ENCODE measurements at regions not wholly inside any gene's neighbourhood (a gene's known extent, or its start where the extent isn't known, plus 50 kb on each side); places are given as distances from the start of the nearest gene placed in this dataset.
"Not testable (repeated sequence)": the region's sequence is repeated elsewhere in the genome, so short reads cannot be mapped to it uniquely, and the experiment has no call there.

- not testable (repeated sequence) for H3K4me1 Mint-ChIP-seq (ENCODE audit: low read depth); DNase-seq (ENCODE audit: low spot score); H3K36me3 Mint-ChIP-seq (ENCODE audit: low read depth); H3K4me3 Mint-ChIP-seq (ENCODE audit: unreplicated experiment); H3K27ac Mint-ChIP-seq (ENCODE audit: unreplicated experiment); H3K27me3 Mint-ChIP-seq (ENCODE audit: low read depth)
- peaks cover 27% of the 10 kb centered on the region for H3K9me3 Mint-ChIP-seq (ENCODE audit: low read depth)
These were observed 202.6 kb downstream of the CCT8L2 start for GRCh38 chr22:16390046-16390445.

GRCh38 chr22:16389256-16389655, 203.4 kb downstream of the CCT8L2 start:
- peaks cover 27% of the 10 kb centered on the region for H3K9me3 Mint-ChIP-seq (ENCODE audit: low read depth)
- H3K27me3 Mint-ChIP-seq (ENCODE audit: low read depth); H3K4me3 Mint-ChIP-seq (ENCODE audit: unreplicated experiment); H3K36me3 Mint-ChIP-seq (ENCODE audit: low read depth); H3K27ac Mint-ChIP-seq (ENCODE audit: unreplicated experiment); DNase-seq (ENCODE audit: low spot score); H3K4me1 Mint-ChIP-seq (ENCODE audit: low read depth): not testable (repeated sequence)

GRCh38 chr22:16388616-16389015, 204.0 kb downstream of the CCT8L2 start:
- H3K27ac Mint-ChIP-seq (ENCODE audit: unreplicated experiment); H3K4me3 Mint-ChIP-seq (ENCODE audit: unreplicated experiment); H3K36me3 Mint-ChIP-seq (ENCODE audit: low read depth); DNase-seq (ENCODE audit: low spot score); H3K27me3 Mint-ChIP-seq (ENCODE audit: low read depth); H3K4me1 Mint-ChIP-seq (ENCODE audit: low read depth): not testable (repeated sequence)
- H3K9me3 Mint-ChIP-seq (ENCODE audit: low read depth), result peaks cover 25% of the 10 kb centered on the region

GRCh38 chr22:16388127-16388526, 204.5 kb downstream of the CCT8L2 start:
- not testable (repeated sequence) for H3K27me3 Mint-ChIP-seq (ENCODE audit: low read depth); H3K4me3 Mint-ChIP-seq (ENCODE audit: unreplicated experiment); H3K4me1 Mint-ChIP-seq (ENCODE audit: low read depth); DNase-seq (ENCODE audit: low spot score); H3K27ac Mint-ChIP-seq (ENCODE audit: unreplicated experiment); H3K36me3 Mint-ChIP-seq (ENCODE audit: low read depth)
- peaks cover 20% of the 10 kb centered on the region for H3K9me3 Mint-ChIP-seq (ENCODE audit: low read depth)

DNA sequence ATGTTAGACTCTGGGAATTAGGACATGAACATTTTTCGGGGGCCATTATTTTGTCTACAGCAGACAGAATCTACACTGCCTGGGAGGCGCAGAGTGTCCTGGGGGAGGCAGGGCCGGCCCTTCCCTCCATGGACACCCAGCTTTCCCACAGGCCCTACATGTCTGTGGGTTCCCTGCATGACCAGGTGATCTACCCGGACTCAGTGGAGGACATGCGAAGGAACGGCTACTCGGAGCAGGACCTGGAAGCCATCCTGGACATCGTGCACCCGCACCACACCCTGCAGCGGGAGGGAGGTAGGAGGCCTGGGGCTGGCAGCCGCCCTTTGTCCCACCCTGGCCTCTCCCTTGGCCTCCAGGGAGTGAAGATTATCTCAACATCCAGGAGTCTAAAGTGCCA, 205.1 kb downstream of the CCT8L2 start:
- not testable (repeated sequence) for H3K27ac Mint-ChIP-seq (ENCODE audit: unreplicated experiment)

GRCh38 chr22:16387088-16387487, 205.5 kb downstream of the CCT8L2 start:
- TF ChIP-seq, protein P1, sequence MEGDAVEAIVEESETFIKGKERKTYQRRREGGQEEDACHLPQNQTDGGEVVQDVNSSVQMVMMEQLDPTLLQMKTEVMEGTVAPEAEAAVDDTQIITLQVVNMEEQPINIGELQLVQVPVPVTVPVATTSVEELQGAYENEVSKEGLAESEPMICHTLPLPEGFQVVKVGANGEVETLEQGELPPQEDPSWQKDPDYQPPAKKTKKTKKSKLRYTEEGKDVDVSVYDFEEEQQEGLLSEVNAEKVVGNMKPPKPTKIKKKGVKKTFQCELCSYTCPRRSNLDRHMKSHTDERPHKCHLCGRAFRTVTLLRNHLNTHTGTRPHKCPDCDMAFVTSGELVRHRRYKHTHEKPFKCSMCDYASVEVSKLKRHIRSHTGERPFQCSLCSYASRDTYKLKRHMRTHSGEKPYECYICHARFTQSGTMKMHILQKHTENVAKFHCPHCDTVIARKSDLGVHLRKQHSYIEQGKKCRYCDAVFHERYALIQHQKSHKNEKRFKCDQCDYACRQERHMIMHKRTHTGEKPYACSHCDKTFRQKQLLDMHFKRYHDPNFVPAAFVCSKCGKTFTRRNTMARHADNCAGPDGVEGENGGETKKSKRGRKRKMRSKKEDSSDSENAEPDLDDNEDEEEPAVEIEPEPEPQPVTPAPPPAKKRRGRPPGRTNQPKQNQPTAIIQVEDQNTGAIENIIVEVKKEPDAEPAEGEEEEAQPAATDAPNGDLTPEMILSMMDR (IDR thresholded peaks at IDR 0.05), result no peak
- Mint-ChIP-seq H3K4me1 (ENCODE audit: low read depth) (no peaks in the 10 kb centered on the region), H3K27me3 (ENCODE audit: low read depth) (no peaks in the 10 kb centered on the region), H3K9me3 (ENCODE audit: low read depth) (peaks cover 15% of the 10 kb centered on the region), H3K36me3 (ENCODE audit: low read depth) (no peaks in the 10 kb centered on the region), H3K4me3 (ENCODE audit: unreplicated experiment) (no peak overlapping the region), H3K27ac (ENCODE audit: unreplicated experiment) (no peak overlapping the region)
- DNase-seq (ENCODE audit: low spot score), result no peak

More for the DNA sequence above, 205.1 kb downstream of the CCT8L2 start:
- H3K9me3 Mint-ChIP-seq (ENCODE audit: low read depth), result peaks cover 18% of the 10 kb centered on the region
- H3K4me1 Mint-ChIP-seq (ENCODE audit: low read depth); H3K27me3 Mint-ChIP-seq (ENCODE audit: low read depth); DNase-seq (ENCODE audit: low spot score); H3K36me3 Mint-ChIP-seq (ENCODE audit: low read depth); H3K4me3 Mint-ChIP-seq (ENCODE audit: unreplicated experiment): not testable (repeated sequence)

DNA sequence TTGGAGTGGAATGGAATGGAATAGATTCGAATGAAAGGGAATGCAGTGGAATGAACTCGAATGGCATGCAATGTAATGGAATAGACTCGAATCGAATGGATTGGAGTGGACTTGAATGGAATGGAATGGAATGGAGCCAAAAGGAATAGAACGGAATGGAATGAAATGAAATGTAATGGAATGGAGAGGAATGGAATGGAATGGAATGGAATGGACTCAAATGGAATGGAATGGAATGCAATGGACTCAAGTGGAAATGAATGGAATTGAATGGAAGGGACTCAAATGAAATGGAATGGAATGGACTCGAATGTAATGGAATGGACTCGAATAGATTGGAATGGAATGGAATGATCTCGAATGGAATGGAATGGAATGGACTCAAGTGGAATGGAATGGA, 231.3 kb downstream of the CCT8L2 start:
- not testable (repeated sequence) for H3K27ac Mint-ChIP-seq (ENCODE audit: unreplicated experiment); H3K4me3 Mint-ChIP-seq (ENCODE audit: unreplicated experiment); DNase-seq (ENCODE audit: low spot score); H3K36me3 Mint-ChIP-seq (ENCODE audit: low read depth); H3K9me3 Mint-ChIP-seq (ENCODE audit: low read depth); H3K27me3 Mint-ChIP-seq (ENCODE audit: low read depth); H3K4me1 Mint-ChIP-seq (ENCODE audit: low read depth)

DNA sequence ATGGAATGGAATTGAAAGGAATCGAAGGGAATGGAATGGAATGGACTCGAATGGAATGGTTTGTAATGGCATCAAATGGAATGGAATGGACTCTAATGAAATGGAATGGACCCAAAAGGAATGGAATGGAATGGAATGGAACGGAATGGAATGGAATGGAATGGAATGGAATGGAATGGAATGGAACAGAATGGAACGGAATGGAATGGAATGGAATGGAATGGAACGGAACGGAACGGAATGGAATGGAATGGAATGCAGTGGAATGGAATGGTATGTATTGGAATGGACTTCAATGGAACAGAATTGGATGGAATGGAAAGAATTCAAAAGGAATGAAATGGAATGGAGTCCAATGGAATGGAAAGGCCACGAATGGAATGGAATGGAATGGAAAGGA, 240.0 kb downstream of the CCT8L2 start:
- not testable (repeated sequence) for DNase-seq (ENCODE audit: low spot score); H3K27me3 Mint-ChIP-seq (ENCODE audit: low read depth); H3K4me3 Mint-ChIP-seq (ENCODE audit: unreplicated experiment); H3K9me3 Mint-ChIP-seq (ENCODE audit: low read depth); H3K4me1 Mint-ChIP-seq (ENCODE audit: low read depth); H3K36me3 Mint-ChIP-seq (ENCODE audit: low read depth); H3K27ac Mint-ChIP-seq (ENCODE audit: unreplicated experiment)

GRCh38 chr22:16347083-16347482, 245.5 kb downstream of the CCT8L2 start:
- not testable (repeated sequence) for H3K9me3 Mint-ChIP-seq (ENCODE audit: low read depth); DNase-seq (ENCODE audit: low spot score); H3K4me1 Mint-ChIP-seq (ENCODE audit: low read depth); H3K27me3 Mint-ChIP-seq (ENCODE audit: low read depth); H3K4me3 Mint-ChIP-seq (ENCODE audit: unreplicated experiment); H3K27ac Mint-ChIP-seq (ENCODE audit: unreplicated experiment); H3K36me3 Mint-ChIP-seq (ENCODE audit: low read depth)

GRCh38 chr22:16315565-16315964, 277.0 kb downstream of the CCT8L2 start:
- H3K4me3 Mint-ChIP-seq (ENCODE audit: unreplicated experiment); H3K4me1 Mint-ChIP-seq (ENCODE audit: low read depth); H3K9me3 Mint-ChIP-seq (ENCODE audit: low read depth); H3K36me3 Mint-ChIP-seq (ENCODE audit: low read depth); H3K27ac Mint-ChIP-seq (ENCODE audit: unreplicated experiment); DNase-seq (ENCODE audit: low spot score); H3K27me3 Mint-ChIP-seq (ENCODE audit: low read depth): not testable (repeated sequence)
